ENCODE measurements at regions not wholly inside any gene's neighbourhood (a gene's known extent, or its start where the extent isn't known, plus 50 kb on each side); places are given as distances from the start of the nearest gene placed in this dataset.

- TF ChIP-seq, protein P1, sequence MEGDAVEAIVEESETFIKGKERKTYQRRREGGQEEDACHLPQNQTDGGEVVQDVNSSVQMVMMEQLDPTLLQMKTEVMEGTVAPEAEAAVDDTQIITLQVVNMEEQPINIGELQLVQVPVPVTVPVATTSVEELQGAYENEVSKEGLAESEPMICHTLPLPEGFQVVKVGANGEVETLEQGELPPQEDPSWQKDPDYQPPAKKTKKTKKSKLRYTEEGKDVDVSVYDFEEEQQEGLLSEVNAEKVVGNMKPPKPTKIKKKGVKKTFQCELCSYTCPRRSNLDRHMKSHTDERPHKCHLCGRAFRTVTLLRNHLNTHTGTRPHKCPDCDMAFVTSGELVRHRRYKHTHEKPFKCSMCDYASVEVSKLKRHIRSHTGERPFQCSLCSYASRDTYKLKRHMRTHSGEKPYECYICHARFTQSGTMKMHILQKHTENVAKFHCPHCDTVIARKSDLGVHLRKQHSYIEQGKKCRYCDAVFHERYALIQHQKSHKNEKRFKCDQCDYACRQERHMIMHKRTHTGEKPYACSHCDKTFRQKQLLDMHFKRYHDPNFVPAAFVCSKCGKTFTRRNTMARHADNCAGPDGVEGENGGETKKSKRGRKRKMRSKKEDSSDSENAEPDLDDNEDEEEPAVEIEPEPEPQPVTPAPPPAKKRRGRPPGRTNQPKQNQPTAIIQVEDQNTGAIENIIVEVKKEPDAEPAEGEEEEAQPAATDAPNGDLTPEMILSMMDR (IDR thresholded peaks at IDR 0.05 in 2 of 3, conservative IDR thresholded peaks at IDR 0.05 in 1 of 3; ENCODE audit: borderline replicate concordance in 1 of 3, insufficient read depth in 1 of 3, low read depth in 2 of 3, low read length in 2 of 3): no peak
- no peak for TF ChIP-seq POLR2A (IDR thresholded peaks at IDR 0.05; ENCODE audit: borderline replicate concordance, extremely low read depth, insufficient read depth, insufficient read length)
- no peak for TF ChIP-seq EZH2phosphoT487 (IDR thresholded peaks at IDR 0.05; ENCODE audit: borderline replicate concordance)
Measured at GRCh38 chr15:60118626-60119025, 114.5 kb downstream of the FOXB1 start.

Measured in HCT116 (cell line).